A673 (cell line): ENCODE measurements at regions not wholly inside any gene's neighbourhood (a gene's known extent, or its start where the extent isn't known, plus 50 kb on each side); places are given as distances from the start of the nearest gene placed in this dataset.

Source experiments
- EZH2 ChIP-seq: fragments of 200-600 bp; sonication (generic); IDR thresholded peaks from 2 replicates; pipeline ENCODE4 v1.6.1; 2017; ENCODE audit warnings: borderline replicate concordance, low read depth, mild to moderate bottlenecking, mixed read lengths, antibody characterized with exemption, low read length; ENCODE audit not compliant: poor library complexity, severe bottlenecking
- TF ChIP-seq, protein P1 (sequence below): fragments of 300-800, 200-600 bp; sonication (generic); conservative IDR thresholded peaks from 2 replicates; pipeline ENCODE4 v1.5.1; 2017; ENCODE audit warnings: low read depth, mild to moderate bottlenecking, antibody characterized with exemption, low read length, moderate library complexity, mixed read lengths

DNA sequence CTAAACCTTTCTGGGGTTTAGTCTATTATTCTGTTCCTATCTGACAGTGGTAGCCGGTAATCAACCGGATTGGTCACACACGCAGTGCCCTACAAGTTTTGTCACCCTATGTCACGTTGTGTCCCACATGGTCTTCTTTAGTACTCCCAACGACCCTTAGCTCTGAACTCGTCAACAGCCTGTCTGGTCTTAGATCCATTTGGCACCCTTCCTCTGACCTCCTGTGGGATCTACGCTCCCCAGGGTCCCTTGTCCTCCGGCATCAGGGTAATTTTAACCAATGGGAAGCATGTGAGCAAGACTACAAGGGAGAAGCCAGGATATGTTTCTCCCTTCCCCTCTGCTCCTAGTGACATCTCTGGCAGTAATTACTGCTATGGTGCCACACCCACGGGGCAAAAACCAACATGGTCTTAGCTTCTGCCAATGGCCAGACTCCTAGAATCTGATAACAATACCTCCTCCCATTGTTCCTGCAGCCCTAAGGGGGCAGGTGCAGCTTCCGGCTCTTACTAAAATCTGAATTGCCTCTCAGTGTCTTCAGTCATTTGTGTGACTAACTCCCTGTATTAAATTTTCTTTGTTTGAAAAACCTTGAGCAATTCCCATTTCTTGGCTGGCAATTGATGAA lies 56.6 kb downstream of the MAFB start:
- TF ChIP-seq, protein P1, sequence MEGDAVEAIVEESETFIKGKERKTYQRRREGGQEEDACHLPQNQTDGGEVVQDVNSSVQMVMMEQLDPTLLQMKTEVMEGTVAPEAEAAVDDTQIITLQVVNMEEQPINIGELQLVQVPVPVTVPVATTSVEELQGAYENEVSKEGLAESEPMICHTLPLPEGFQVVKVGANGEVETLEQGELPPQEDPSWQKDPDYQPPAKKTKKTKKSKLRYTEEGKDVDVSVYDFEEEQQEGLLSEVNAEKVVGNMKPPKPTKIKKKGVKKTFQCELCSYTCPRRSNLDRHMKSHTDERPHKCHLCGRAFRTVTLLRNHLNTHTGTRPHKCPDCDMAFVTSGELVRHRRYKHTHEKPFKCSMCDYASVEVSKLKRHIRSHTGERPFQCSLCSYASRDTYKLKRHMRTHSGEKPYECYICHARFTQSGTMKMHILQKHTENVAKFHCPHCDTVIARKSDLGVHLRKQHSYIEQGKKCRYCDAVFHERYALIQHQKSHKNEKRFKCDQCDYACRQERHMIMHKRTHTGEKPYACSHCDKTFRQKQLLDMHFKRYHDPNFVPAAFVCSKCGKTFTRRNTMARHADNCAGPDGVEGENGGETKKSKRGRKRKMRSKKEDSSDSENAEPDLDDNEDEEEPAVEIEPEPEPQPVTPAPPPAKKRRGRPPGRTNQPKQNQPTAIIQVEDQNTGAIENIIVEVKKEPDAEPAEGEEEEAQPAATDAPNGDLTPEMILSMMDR, result no peak
- TF ChIP-seq EZH2, result no peak
